ENCODE measurements at regions not wholly inside any gene's neighbourhood (a gene's known extent, or its start where the extent isn't known, plus 50 kb on each side); places are given as distances from the start of the nearest gene placed in this dataset.
"Not testable (repeated sequence)": the region's sequence is repeated elsewhere in the genome, so short reads cannot be mapped to it uniquely, and the experiment has no call there.

DNA sequence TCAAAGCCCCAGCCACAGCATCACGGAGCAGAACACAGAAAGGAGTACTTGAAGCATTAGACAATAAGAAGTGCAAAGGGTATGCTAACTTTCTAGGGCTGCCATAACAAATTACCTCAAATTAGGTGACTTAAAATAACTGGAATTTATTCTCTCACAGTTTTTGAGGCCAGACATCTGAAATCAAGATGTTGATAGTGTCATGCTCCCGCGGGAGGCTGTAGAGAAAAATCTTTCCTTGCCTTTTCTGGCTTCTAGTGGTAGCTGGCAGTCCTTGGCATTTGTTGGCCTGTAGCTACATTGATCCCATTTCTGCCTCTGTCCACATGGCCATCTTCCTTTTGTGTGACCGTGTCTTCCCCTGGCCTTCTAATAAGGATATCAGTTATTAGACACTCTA lies 51.9 kb upstream of the SPDL1 start:
- no peak overlapping the region for H3K4me3 ChIP-seq (ENCODE audit: low read depth, low read length)
- DNase-seq (ENCODE audit: low read depth) = no peak
- TF ChIP-seq, protein P1, sequence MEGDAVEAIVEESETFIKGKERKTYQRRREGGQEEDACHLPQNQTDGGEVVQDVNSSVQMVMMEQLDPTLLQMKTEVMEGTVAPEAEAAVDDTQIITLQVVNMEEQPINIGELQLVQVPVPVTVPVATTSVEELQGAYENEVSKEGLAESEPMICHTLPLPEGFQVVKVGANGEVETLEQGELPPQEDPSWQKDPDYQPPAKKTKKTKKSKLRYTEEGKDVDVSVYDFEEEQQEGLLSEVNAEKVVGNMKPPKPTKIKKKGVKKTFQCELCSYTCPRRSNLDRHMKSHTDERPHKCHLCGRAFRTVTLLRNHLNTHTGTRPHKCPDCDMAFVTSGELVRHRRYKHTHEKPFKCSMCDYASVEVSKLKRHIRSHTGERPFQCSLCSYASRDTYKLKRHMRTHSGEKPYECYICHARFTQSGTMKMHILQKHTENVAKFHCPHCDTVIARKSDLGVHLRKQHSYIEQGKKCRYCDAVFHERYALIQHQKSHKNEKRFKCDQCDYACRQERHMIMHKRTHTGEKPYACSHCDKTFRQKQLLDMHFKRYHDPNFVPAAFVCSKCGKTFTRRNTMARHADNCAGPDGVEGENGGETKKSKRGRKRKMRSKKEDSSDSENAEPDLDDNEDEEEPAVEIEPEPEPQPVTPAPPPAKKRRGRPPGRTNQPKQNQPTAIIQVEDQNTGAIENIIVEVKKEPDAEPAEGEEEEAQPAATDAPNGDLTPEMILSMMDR (IDR thresholded peaks at IDR 0.05; ENCODE audit: insufficient read depth, low read depth, low read length, missing control alignments) = no peak

DNA sequence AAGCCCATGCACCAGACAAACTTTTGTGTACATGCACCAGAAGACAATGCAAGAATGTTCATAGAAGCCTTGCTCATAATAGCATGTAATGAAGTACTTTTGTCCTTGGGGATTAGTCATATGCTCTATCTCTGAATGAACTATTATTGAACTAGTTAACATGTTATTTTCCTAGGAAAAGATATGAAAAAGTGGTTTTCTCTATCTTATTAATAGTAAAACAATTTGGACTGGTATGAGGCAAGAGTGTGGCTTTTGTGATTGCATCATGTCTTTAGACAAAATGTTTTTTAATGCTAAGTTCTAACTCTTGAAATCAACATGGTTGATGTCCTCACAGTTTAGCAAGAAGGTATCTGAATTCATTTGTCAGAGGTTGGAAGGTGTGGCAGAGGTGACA lies 55.7 kb upstream of the SPDL1 start:
- no peak overlapping the region for H3K4me3 ChIP-seq (ENCODE audit: low read depth, low read length)
- TF ChIP-seq, protein P1 (IDR thresholded peaks at IDR 0.05; ENCODE audit: insufficient read depth, low read depth, low read length, missing control alignments) = no peak
- no peak for DNase-seq (ENCODE audit: low read depth)

DNA sequence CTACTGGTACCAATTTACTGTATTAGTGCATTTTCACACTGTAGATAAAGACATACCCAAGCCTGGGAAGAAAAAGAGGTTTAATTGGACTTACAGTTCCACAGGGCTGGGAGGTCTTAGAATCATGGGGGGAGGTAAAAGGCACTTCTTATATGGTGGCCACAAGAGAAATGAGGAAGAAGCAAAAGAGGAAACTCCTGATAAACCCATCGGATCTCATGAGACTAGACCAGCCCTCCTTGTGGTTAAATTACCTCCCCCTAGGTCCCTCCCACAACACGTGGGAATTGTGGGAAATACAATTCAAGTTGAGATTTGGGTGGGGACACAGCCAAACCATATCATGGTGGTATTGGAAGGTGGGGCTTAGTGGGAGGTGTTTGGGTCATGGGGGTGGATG lies 56.5 kb upstream of the SPDL1 start:
- TF ChIP-seq, protein P1 (IDR thresholded peaks at IDR 0.05; ENCODE audit: insufficient read depth, low read depth, low read length, missing control alignments) = no peak

DNA sequence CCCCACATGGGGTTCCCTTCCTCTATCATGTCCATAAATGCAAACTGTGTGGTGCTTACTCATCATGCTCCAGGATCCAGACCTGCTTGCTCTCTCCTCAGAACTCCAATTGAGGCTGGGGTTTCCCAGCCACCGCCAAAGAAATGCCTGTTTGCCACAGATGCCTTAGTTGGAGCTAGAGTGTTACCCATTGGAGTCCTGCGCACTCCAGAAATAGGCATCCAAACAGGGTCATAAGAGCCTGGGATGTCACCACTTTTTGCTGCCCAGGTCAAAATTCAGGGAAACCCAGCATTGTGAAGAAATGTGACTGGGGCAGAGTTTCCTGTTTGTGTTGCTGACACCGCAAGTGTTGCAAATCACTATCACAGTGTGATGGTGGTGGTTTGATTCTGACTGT lies 60.7 kb upstream of the SPDL1 start:
- H3K4me3 ChIP-seq (ENCODE audit: low read depth, low read length) = no peak overlapping the region
- DNase-seq (ENCODE audit: low read depth) = no peak
- TF ChIP-seq, protein P1 (IDR thresholded peaks at IDR 0.05; ENCODE audit: insufficient read depth, low read depth, low read length, missing control alignments) = no peak

More for the DNA sequence above, 56.5 kb upstream of the SPDL1 start:
- no peak overlapping the region for H3K4me3 ChIP-seq (ENCODE audit: low read depth, low read length)
- DNase-seq (ENCODE audit: low read depth) = no peak

DNA sequence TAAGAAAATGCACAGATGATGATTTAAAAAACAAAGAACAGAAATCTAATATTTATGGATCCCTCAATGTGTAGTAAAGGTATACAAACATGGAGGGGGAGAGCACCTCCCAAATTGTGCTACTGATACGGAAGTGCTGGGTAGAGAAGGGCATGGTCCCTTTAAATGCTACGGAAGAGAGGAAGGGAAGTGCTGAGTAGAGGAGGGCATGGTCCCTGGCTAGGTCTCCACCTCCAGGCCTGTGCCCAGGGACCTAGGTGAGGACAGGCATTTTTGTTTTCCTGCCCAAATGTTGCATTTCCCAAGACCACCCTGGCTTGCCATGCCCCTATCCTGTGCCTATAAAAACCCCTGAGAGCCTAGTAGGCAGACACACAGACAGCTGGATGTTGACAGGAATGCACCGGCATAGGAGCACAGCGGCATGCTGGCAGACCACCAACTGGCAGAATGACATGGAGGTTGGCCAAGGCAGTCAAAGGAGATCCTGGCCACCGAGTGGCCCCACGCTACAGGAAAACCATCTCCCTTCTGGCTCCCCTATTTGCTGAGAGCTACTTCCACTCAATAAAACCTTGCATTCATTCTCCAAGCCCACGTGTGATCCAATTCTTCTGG lies 62.1 kb upstream of the SPDL1 start:
- TF ChIP-seq, protein P1 (IDR thresholded peaks at IDR 0.05; ENCODE audit: insufficient read depth, low read depth, low read length, missing control alignments) = no peak
- DNase-seq (ENCODE audit: low read depth) = no peak
- no peak overlapping the region for H3K4me3 ChIP-seq (ENCODE audit: low read depth, low read length)

DNA sequence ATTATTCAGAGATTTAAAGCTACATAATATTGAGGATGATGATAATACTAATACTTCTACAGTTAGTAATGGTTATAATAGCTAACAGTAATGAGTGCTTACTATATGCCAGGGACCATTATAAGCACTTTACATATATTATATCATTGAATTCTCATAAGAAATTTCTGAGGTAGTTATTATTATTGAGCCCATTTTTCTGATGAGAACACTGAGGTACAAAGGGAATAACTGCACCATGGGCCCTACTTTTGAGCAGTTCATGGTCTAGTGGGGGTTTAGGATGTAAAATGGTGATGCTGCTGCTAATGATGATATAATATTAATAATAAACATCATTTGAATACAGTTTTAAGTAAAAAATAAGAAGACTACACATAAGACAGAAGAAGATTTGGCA lies 64.2 kb upstream of the SPDL1 start:
- DNase-seq (ENCODE audit: low read depth) = no peak
- TF ChIP-seq, protein P1 (IDR thresholded peaks at IDR 0.05; ENCODE audit: insufficient read depth, low read depth, low read length, missing control alignments) = no peak
- no peak overlapping the region for H3K4me3 ChIP-seq (ENCODE audit: low read depth, low read length)

DNA sequence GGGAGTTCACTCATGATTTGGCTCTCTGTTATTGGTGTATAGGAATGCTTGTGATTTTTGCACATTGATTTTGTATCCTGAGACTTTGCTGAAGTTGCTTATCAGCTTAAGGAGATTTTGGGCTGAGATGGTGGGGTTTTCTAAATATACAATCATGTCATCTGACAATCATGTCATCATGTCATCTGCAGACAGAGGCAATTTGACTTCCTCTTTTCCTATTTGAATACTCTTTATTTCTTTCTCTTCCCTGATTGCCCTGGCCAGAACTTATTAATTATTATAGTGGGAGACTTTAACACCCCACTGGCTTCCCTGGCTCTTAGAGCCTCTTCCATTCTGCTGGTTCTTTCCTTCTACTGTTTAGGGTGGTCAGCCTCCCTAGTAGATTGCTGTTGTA lies 64.8 kb upstream of the SPDL1 start:
- not testable (repeated sequence) for H3K4me3 ChIP-seq (ENCODE audit: low read depth, low read length); DNase-seq (ENCODE audit: low read depth)

Data from GM12865 (cell line).